A673 (cell line): ENCODE measurements at regions not wholly inside any gene's neighbourhood (a gene's known extent, or its start where the extent isn't known, plus 50 kb on each side); places are given as distances from the start of the nearest gene placed in this dataset.

Experiments used
- CTCF ChIP-seq: fragments of 300-800, 200-600 bp; sonication (generic); conservative IDR thresholded peaks from 2 replicates; pipeline ENCODE4 v1.5.1; 2017; ENCODE audit warnings: low read depth, mild to moderate bottlenecking, antibody characterized with exemption, low read length, moderate library complexity, mixed read lengths
- EZH2 ChIP-seq: fragments of 200-600 bp; sonication (generic); IDR thresholded peaks from 2 replicates; pipeline ENCODE4 v1.6.1; 2017; ENCODE audit warnings: borderline replicate concordance, low read depth, mild to moderate bottlenecking, mixed read lengths, antibody characterized with exemption, low read length; ENCODE audit not compliant: poor library complexity, severe bottlenecking

- TF ChIP-seq CTCF (no peak), EZH2 (no peak)
Observed at GRCh38 chr13:112179421-112179820, 112.5 kb downstream of the SOX1 start.
